HG03108 (cell line): ENCODE measurements at regions not wholly inside any gene's neighbourhood (a gene's known extent, or its start where the extent isn't known, plus 50 kb on each side); places are given as distances from the start of the nearest gene placed in this dataset.

ENCODE experiments used
- ATAC-seq: cut with Tn5 transposase; IDR thresholded peaks from one replicate; pipeline ENCODE4 v1.9.1; 2021; ENCODE audit warnings: moderate library complexity; ENCODE audit not compliant: unreplicated experiment

DNA sequence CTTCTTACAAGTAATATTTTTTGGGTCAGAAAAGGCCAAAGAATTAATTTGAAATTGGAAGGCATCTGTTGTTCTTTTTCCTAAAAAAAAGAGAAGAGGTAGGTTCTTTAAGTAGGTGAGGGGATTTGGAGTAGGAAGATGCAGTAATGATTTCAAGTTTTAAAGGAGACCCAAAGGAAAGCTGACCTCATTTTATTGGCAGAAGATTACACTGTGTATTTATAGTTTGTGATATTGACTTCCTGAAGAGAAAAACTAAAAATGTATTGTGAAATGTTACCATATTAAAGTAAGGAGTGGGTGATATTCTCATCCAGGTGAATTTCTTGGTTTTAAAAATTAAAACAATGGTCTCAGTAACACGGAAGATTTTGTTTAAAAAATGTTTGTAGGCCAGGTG, 56.6 kb upstream of the CELF2 start:
- ATAC-seq = no peak

DNA sequence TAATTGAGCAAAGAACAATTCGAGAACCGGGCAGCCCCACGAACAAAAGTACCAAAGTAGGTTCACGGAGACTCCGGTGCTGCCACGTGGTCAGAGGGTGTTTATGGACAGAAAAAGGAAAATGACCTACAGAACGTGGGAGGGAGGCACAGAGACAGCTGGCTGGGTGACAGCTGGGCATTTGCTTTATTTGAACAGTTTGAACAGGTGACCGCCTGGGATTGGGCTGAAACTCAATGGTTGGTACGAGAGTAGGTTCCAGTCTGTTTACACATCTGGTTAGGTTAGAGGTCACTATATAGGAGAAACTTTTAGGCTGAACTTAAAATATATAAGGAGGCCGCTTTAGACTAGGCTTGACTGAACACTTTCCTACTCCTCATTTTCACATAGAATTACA, 50.6 kb upstream of the CELF2 start:
- no peak for ATAC-seq

DNA sequence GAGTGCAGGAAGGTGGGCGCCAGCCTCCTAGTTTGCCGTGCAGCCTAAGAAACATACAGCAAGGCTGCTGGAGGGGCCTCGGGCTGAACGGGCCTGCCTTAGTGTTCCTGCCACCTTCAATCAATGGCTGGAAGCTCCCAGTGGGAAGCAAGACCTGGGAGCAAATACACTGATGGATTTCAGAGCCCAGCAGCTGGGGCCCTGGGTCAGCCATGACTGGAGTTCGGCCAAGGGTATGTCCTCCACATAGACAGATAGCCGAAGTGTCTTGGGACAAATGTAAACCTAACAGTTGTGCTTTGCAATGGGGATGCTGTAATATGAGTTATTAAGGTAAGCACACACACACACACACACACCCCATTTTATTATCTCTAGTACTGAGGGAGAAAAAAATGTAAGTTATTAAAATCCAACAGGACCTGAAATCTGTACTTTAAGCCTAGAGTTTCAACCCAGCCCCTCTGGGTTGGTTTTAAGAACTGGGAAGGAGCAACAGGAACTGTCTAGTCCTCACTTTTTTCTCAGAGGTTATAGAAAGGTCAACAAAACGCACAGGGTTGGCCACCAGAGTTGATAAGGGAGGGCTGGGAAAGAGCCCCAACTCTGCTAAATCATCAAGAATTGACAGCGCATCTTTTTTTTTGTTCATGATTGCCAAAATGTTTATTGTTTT, 50.0 kb upstream of the CELF2 start:
- ATAC-seq = no peak
